Loucy (cell line): ENCODE measurements at regions not wholly inside any gene's neighbourhood (a gene's known extent, or its start where the extent isn't known, plus 50 kb on each side); places are given as distances from the start of the nearest gene placed in this dataset.

ENCODE experiments used
- H2AFZ ChIP-seq: fragments of 200-600 bp; sonication (generic); 2 replicates; pipeline ENCODE4 v1.6.0; 2016; ENCODE audit warnings: antibody characterized with exemption, mild to moderate bottlenecking, low read length, moderate library complexity
- H3F3A ChIP-seq: fragments of 200-600 bp; 2 replicates; pipeline ENCODE4 v1.6.0; 2016; ENCODE audit warnings: antibody characterized with exemption, low read depth, mild to moderate bottlenecking
- H3K27me3 ChIP-seq: fragments of 200-600 bp; sonication (generic); 2 replicates; pipeline ENCODE4 v1.6.1; 2014; ENCODE audit warnings: low read length, mild to moderate bottlenecking; ENCODE audit not compliant: insufficient read depth, poor library complexity, severe bottlenecking
- H3K36me3 ChIP-seq: fragments of 200-600 bp; sonication (generic); 2 replicates; pipeline ENCODE4 v1.6.1; 2016; ENCODE audit warnings: low read length; ENCODE audit not compliant: insufficient read depth
- H3K4me1 ChIP-seq: fragments of 200-600 bp; sonication (generic); 2 replicates; pipeline ENCODE4 v1.5.1; 2014; ENCODE audit warnings: low read length, mild to moderate bottlenecking; ENCODE audit not compliant: insufficient read depth, poor library complexity, severe bottlenecking
- H3K4me2 ChIP-seq: fragments of 200-600 bp; sonication (generic); 2 replicates; pipeline ENCODE4 v1.6.0; 2014; ENCODE audit warnings: antibody characterized with exemption, low read length, low read depth, mild to moderate bottlenecking; ENCODE audit not compliant: poor library complexity, severe bottlenecking
- H3K4me3 ChIP-seq: fragments of 200-600 bp; sonication (generic); 2 replicates; pipeline ENCODE4 v1.5.1; 2014; ENCODE audit warnings: low read length, mild to moderate bottlenecking, mixed read lengths; ENCODE audit not compliant: poor library complexity, severe bottlenecking
- H3K79me2 ChIP-seq: fragments of 200-600 bp; sonication (generic); 2 replicates; pipeline ENCODE4 v1.6.1; 2014; ENCODE audit warnings: low read length; ENCODE audit not compliant: insufficient read depth
- H3K9ac ChIP-seq: fragments of 200-600 bp; sonication (generic); 2 replicates; pipeline ENCODE4 v1.6.0; 2014; ENCODE audit warnings: mild to moderate bottlenecking, low read depth, low read length, moderate library complexity; ENCODE audit not compliant: poor library complexity, severe bottlenecking
- H3K9me2 ChIP-seq: fragments of 200-600 bp; sonication (generic); replicated peaks from 2 replicates; pipeline ENCODE4 v1.6.1; 2016; ENCODE audit warnings: low read depth, low read length, mixed read lengths
- H3K9me3 ChIP-seq: fragments of 200-600 bp; sonication (generic); 2 replicates; pipeline ENCODE4 v1.6.1; 2014; ENCODE audit warnings: mild to moderate bottlenecking, antibody characterized with exemption, low read length, low read depth; ENCODE audit not compliant: insufficient read depth
- H4K20me1 ChIP-seq: fragments of 200-600 bp; sonication (generic); 2 replicates; pipeline ENCODE4 v1.6.0; 2014; ENCODE audit warnings: antibody characterized with exemption, low read length, mild to moderate bottlenecking; ENCODE audit not compliant: insufficient read depth, poor library complexity, severe bottlenecking
- CTCF ChIP-seq: fragments of 200-600 bp; sonication (generic); conservative IDR thresholded peaks from 2 replicates; pipeline ENCODE4 v1.5.1; 2014; ENCODE audit warnings: mild to moderate bottlenecking, antibody characterized with exemption, low read length
- EZH2phosphoT487 ChIP-seq: fragments of 200-600 bp; IDR thresholded peaks from 2 replicates; pipeline ENCODE4 v1.6.1; 2018; ENCODE audit warnings: antibody characterized with exemption, mild to moderate bottlenecking, moderate library complexity, borderline replicate concordance

GRCh38 chr16:59707436-59708226, 973.5 kb upstream of the GOT2 start:
- H3K79me2 ChIP-seq = no peaks in the 10 kb centered on the region
- no peak overlapping the region for H3K4me2 ChIP-seq
- H4K20me1 ChIP-seq = no peaks in the 10 kb centered on the region
- H3K27me3 ChIP-seq = no peaks in the 10 kb centered on the region
- no peaks in the 10 kb centered on the region for H3F3A ChIP-seq
- H2AFZ ChIP-seq = no peak overlapping the region
- no peak overlapping the region for H3K9ac ChIP-seq
- no peaks in the 10 kb centered on the region for H3K9me3 ChIP-seq
- no peak overlapping the region for H3K4me3 ChIP-seq
- H3K4me1 ChIP-seq = no peaks in the 10 kb centered on the region
- H3K9me2 ChIP-seq = no peaks in the 10 kb centered on the region
- TF ChIP-seq EZH2phosphoT487 (no peak), CTCF (no peak)
- H3K36me3 ChIP-seq = no peaks in the 10 kb centered on the region

GRCh38 chr16:59701963-59702930, 968.1 kb upstream of the GOT2 start:
- H3K4me2 ChIP-seq = no peak overlapping the region
- H3K4me3 ChIP-seq = no peak overlapping the region
- H3F3A ChIP-seq = no peaks in the 10 kb centered on the region
- no peak overlapping the region for H3K9ac ChIP-seq
- no peaks in the 10 kb centered on the region for H3K79me2 ChIP-seq
- no peak overlapping the region for H2AFZ ChIP-seq
- H3K9me2 ChIP-seq = no peaks in the 10 kb centered on the region
- H3K9me3 ChIP-seq = no peaks in the 10 kb centered on the region
- H3K4me1 ChIP-seq = no peaks in the 10 kb centered on the region
- H4K20me1 ChIP-seq = no peaks in the 10 kb centered on the region
- TF ChIP-seq EZH2phosphoT487 (no peak), CTCF (no peak)
- no peaks in the 10 kb centered on the region for H3K36me3 ChIP-seq
- H3K27me3 ChIP-seq = no peaks in the 10 kb centered on the region

- Histone ChIP-seq H3K4me3 (no peak overlapping the region), H4K20me1 (no peaks in the 10 kb centered on the region), H2AFZ (no peak overlapping the region)
Observed at GRCh38 chr16:59699786-59700185, 965.7 kb upstream of the GOT2 start.

More at GRCh38 chr16:59699786-59700185, 965.7 kb upstream of the GOT2 start:
- no peaks in the 10 kb centered on the region for H3K4me1 ChIP-seq
- no peaks in the 10 kb centered on the region for H3K79me2 ChIP-seq
- no peak for TF ChIP-seq EZH2phosphoT487
- TF ChIP-seq CTCF = no peak
- H3K27me3 ChIP-seq = no peaks in the 10 kb centered on the region
- H3K9me2 ChIP-seq = no peaks in the 10 kb centered on the region
- H3F3A ChIP-seq = no peaks in the 10 kb centered on the region
- no peak overlapping the region for H3K9ac ChIP-seq
- no peaks in the 10 kb centered on the region for H3K9me3 ChIP-seq
- no peak overlapping the region for H3K4me2 ChIP-seq
- H3K36me3 ChIP-seq = no peaks in the 10 kb centered on the region
